RWPE1 (cell line): ENCODE measurements at regions not wholly inside any gene's neighbourhood (a gene's known extent, or its start where the extent isn't known, plus 50 kb on each side); places are given as distances from the start of the nearest gene placed in this dataset.

Experiments
- CTCF ChIA-PET: fragments of 350-600 bp; sonication (Branson Sonifier 250); formaldehyde crosslinking; extraction: SDS; loops from one replicate; lab custom pipeline; 2021; lab: Yijun Ruan, JAX
- POLR2A ChIA-PET: fragments of 400-600 bp; formaldehyde crosslinking; extraction: SDS; loops from one replicate; lab custom pipeline; 2020; ENCODE audit warnings: antibody characterized with exemption; ENCODE audit not compliant: low non-redundant PET; lab: Yijun Ruan, JAX
- DNase-seq: peaks from one replicate; pipeline ENCODE4 v3.0.0; 2012; ENCODE audit warnings: low spot score
- H3K27ac ChIP-seq: fragments of 450-650 bp; 2 replicates; pipeline ENCODE4 v1.5.1; 2017
- TF ChIP-seq, protein P1 (sequence below): fragments of 450-650 bp; conservative IDR thresholded peaks from 2 replicates; pipeline ENCODE4 v1.5.1; 2017; ENCODE audit warnings: low read depth, mild to moderate bottlenecking

DNA sequence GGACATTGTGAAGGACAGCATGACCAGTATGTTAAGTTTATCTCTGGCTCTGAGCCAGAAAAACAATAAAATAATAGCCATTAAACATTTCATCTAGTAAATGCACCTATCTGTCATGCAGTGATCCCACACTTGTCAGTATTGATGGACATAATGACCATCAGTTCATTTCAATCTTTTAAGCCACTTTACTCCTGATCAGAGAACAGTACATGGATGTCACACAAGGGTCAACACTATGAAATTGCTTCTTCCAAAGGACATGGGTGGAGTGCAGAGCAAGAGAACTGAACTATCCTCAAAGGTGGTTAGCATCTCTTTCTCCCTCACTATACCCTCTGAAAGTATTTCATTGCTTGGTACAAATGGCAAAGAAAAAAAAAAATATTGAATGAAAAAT, 816.0 kb upstream of the GYPC start:
- no peak for DNase-seq
- H3K27ac ChIP-seq, result no peak overlapping the region
- TF ChIP-seq, protein P1, sequence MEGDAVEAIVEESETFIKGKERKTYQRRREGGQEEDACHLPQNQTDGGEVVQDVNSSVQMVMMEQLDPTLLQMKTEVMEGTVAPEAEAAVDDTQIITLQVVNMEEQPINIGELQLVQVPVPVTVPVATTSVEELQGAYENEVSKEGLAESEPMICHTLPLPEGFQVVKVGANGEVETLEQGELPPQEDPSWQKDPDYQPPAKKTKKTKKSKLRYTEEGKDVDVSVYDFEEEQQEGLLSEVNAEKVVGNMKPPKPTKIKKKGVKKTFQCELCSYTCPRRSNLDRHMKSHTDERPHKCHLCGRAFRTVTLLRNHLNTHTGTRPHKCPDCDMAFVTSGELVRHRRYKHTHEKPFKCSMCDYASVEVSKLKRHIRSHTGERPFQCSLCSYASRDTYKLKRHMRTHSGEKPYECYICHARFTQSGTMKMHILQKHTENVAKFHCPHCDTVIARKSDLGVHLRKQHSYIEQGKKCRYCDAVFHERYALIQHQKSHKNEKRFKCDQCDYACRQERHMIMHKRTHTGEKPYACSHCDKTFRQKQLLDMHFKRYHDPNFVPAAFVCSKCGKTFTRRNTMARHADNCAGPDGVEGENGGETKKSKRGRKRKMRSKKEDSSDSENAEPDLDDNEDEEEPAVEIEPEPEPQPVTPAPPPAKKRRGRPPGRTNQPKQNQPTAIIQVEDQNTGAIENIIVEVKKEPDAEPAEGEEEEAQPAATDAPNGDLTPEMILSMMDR, result no peak
- CTCF ChIA-PET, result no interaction called here
- POLR2A ChIA-PET, result no interaction called here

DNA sequence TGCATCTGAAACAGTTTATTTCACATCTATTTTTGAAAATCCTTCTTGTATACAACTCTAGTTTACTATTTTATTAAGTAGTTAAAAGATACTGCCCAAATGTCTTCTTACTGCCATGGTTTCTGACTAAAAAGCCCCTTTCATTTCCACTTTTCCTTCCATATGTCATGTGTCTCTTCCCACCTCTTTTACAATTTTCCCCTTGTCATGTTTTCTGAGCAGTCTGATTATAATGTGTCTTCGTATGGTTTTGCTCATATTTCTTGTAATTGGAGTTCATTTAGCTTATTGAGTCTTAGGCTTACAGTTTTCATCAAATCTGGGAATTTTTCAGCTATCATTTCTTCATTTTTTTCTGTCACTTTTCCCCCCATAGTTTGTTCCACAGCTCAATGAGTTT, 813.9 kb upstream of the GYPC start:
- no peak overlapping the region for H3K27ac ChIP-seq
- DNase-seq, result no peak
- CTCF ChIA-PET, result interaction anchor here (0.7 kb wide), 1 partner anchor 123 kb away, joined by 3 read pairs; no protein-coding TSS in a partner anchor
- POLR2A ChIA-PET, result no interaction called here
- TF ChIP-seq, protein P1, result no peak

DNA sequence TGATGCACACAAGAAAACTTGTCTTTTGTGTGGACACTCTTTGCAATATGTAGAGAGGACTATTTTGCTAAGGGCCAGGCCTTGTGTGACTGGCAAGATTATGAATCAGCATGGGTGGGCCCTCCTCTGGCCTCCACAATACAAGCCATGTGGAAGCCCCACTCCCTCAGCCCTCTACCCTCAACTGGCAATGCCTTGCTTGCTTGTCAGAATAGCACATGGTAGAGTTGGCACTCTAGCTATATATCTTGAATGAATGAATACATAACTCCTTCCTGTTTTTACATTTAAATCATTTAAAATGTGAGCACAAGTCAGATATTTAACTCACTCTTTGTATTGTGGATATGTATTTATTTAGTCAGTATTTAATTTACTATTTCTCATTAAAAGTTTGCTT, 805.4 kb upstream of the GYPC start:
- ChIA-PET CTCF (interaction anchor here (0.7 kb wide), 1 partner anchor 1093 kb away, joined by 4 read pairs; no protein-coding TSS in a partner anchor), POLR2A (no interaction called here)
- no peak overlapping the region for H3K27ac ChIP-seq
- no peak for DNase-seq
- TF ChIP-seq, protein P1, result no peak

DNA sequence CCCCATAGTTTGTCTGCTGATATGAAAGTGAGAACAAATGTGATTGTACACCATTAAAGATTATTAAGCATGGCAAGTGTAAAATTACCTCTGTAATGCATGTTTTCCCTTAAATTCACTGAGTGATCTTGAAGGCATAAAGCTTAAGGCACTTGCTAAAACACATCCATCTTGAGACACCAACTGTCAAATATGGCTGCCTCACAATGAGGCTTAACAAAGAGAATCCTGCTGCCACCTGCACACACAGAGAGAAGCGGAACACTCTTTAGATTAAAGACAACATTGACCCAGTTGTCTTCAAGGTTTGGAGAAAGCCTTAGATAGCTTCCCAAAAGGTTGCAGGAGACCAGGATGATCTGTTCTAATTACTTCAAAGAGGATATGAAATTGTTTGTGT, 803.6 kb upstream of the GYPC start:
- TF ChIP-seq, protein P1, result no peak
- CTCF ChIA-PET, result no interaction called here
- no peak overlapping the region for H3K27ac ChIP-seq
- POLR2A ChIA-PET, result no interaction called here
- no peak for DNase-seq

DNA sequence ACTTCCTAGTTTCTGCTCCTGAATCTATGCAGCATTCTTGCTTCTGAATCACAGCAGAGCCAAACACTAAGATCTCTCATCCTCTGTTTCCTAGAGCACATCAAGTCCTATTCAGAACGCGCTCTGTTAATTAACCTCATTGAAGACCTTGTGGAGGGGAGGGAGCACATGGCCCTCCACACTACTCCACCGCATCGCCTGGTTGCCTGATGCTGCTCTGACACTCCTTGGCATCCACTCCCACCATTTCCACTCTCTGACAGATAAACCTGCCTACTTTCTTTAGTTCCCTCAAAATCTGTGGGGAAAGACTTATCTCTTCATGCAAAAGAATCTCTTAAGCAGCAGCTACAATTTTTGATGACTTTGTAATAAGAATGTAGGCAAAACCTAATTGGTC, 802.3 kb upstream of the GYPC start:
- no peak for DNase-seq
- no peak overlapping the region for H3K27ac ChIP-seq
- CTCF ChIA-PET, result no interaction called here
- POLR2A ChIA-PET, result no interaction called here
- TF ChIP-seq, protein P1, result no peak

DNA sequence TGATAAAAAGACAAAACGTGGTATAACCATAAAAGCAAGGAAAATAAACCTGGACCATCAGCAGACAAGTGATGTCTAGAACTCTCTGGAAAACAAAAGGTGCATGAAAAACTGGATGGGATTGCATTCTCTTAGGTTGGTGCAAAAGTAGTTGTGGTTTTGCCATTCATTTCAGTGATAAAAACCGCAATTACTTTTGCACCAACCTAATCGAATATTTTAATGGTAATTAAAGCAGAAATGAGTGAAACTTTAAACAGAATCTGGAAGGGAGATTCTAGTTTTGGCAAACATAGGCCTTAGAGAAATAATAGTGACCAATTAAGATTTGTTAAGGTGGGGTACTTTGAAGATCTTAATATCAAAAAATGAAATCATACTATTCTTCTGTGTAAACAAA, 800.8 kb upstream of the GYPC start:
- ChIA-PET CTCF (interaction anchor here (0.6 kb wide), 1 partner anchor 653 kb away, joined by 3 read pairs; no protein-coding TSS in a partner anchor), POLR2A (no interaction called here)
- H3K27ac ChIP-seq, result no peak overlapping the region
- TF ChIP-seq, protein P1, result no peak
- DNase-seq, result no peak
